ENCODE measurements at regions not wholly inside any gene's neighbourhood (a gene's known extent, or its start where the extent isn't known, plus 50 kb on each side); places are given as distances from the start of the nearest gene placed in this dataset.

GRCh38 chr20:11451793-11452291 is 465.9 kb upstream of the BTBD3 start:
- Mint-ChIP-seq H3K4me1 (peaks cover 73% of the 10 kb centered on the region), H3K9me3 (no peaks in the 10 kb centered on the region), H3K36me3 (ENCODE audit: low read depth) (no peaks in the 10 kb centered on the region), H3K27me3 (ENCODE audit: low read depth) (peaks cover 4% of the 10 kb centered on the region), H3K4me3 (peak overlapping the region; percentile 36 to 50 (median 37)), H3K27ac (peak overlapping the region; percentile 88 to 92 (median 90))
- no peak for TF ChIP-seq CTCF (IDR thresholded peaks at IDR 0.05; ENCODE audit: unreplicated experiment in 3 of 3)

GRCh38 chr20:11452326-11452725 is 465.4 kb upstream of the BTBD3 start:
- Mint-ChIP-seq H3K27me3 (ENCODE audit: low read depth) (peaks cover 4% of the 10 kb centered on the region), H3K27ac (peak overlapping the region; percentile 88 to 92 (median 90)), H3K4me3 (peak overlapping the region; percentile 7 to 37 (median 26)), H3K4me1 (peaks cover 68% of the 10 kb centered on the region), H3K36me3 (ENCODE audit: low read depth) (no peaks in the 10 kb centered on the region), H3K9me3 (no peaks in the 10 kb centered on the region)
- no peak for TF ChIP-seq CTCF (IDR thresholded peaks at IDR 0.05; ENCODE audit: unreplicated experiment in 3 of 3)

- Mint-ChIP-seq H3K36me3 (ENCODE audit: low read depth) (no peaks in the 10 kb centered on the region), H3K27me3 (ENCODE audit: low read depth) (no peaks in the 10 kb centered on the region), H3K4me1 (peaks cover 60% of the 10 kb centered on the region), H3K4me3 (no peak overlapping the region), H3K9me3 (no peaks in the 10 kb centered on the region), H3K27ac (peak overlapping the region; percentile 36 to 90 (median 88))
- TF ChIP-seq CTCF (IDR thresholded peaks at IDR 0.05; ENCODE audit: unreplicated experiment in 3 of 3): no peak
Observed at GRCh38 chr20:11453430-11453829, 464.3 kb upstream of the BTBD3 start.

- Mint-ChIP-seq H3K27ac (peak overlapping the region; percentile 68 to 76 (median 71)), H3K36me3 (ENCODE audit: low read depth) (no peaks in the 10 kb centered on the region), H3K27me3 (ENCODE audit: low read depth) (no peaks in the 10 kb centered on the region), H3K9me3 (no peaks in the 10 kb centered on the region), H3K4me1 (peaks cover 57% of the 10 kb centered on the region), H3K4me3 (peak overlapping the region in 1 of 3 experiments; percentile 31)
- TF ChIP-seq CTCF (IDR thresholded peaks at IDR 0.05; ENCODE audit: unreplicated experiment in 3 of 3): no peak
Observed at GRCh38 chr20:11454966-11455799, 462.5 kb upstream of the BTBD3 start.

- Mint-ChIP-seq H3K36me3 (ENCODE audit: low read depth) (no peaks in the 10 kb centered on the region), H3K4me1 (peaks cover 39% of the 10 kb centered on the region), H3K9me3 (no peaks in the 10 kb centered on the region), H3K27me3 (ENCODE audit: low read depth) (no peaks in the 10 kb centered on the region), H3K4me3 (no peak overlapping the region), H3K27ac (no peak overlapping the region)
- TF ChIP-seq CTCF (IDR thresholded peaks at IDR 0.05; ENCODE audit: unreplicated experiment in 3 of 3): no peak
Observed at GRCh38 chr20:11457488-11457887, 460.2 kb upstream of the BTBD3 start.

All from nephron (organoid).